A549 (cell line): ENCODE measurements at regions not wholly inside any gene's neighbourhood (a gene's known extent, or its start where the extent isn't known, plus 50 kb on each side); places are given as distances from the start of the nearest gene placed in this dataset.

Experiments used
- ATAC-seq, 2 experiments: fragments of 200-7000 bp in 1 of 2; fragments of >200 bp in 1 of 2; cut with Nextera tagmentation in 1 of 2; cut with Tn5 transposase in 1 of 2; 3 replicates each; pipeline versions ENCODE4 v1.8.0 to v1.9.1; 2018 to 2020; ENCODE audit warnings: mild to moderate bottlenecking in 1 of 2, moderate library complexity in 1 of 2
- CTCF ChIA-PET: fragments of 300-600 bp; sonication (Branson Sonifier 250); formaldehyde crosslinking; extraction: SDS; loops from one replicate; lab custom pipeline; 2021; ENCODE audit warnings: antibody characterized with exemption, inconsistent platforms; lab: Yijun Ruan, JAX
- POLR2A ChIA-PET: fragments of 350-600 bp; formaldehyde crosslinking; extraction: SDS; loops from one replicate; lab custom pipeline; 2021; ENCODE audit warnings: antibody characterized with exemption, inconsistent platforms; lab: Yijun Ruan, JAX
- DNase-seq, 2 experiments: peaks; one replicate each; pipeline versions ENCODE4 v3.0.0 to v3.0.0-alpha.2; 2011 to 2016; ENCODE audit warnings: low read depth in 1 of 2, low spot score in 1 of 2
- FAIRE-seq: peaks from 2 replicates; lab custom pipeline; 2011; peaks lifted over from hg19 to GRCh38; lab: Jason Lieb, UNC
- H3K27ac ChIP-seq, 2 experiments: fragments of >200 bp; sonication (Bioruptor Twin); formaldehyde crosslinking; 3 replicates each; pipeline ENCODE4 v1.5.1; 2016 to 2017
- H3K4me1 ChIP-seq: fragments of >200 bp; sonication (Bioruptor Twin); formaldehyde crosslinking; 3 replicates; pipeline ENCODE4 v1.6.1; 2016
- H3K4me2 ChIP-seq: fragments of >200 bp; sonication (Bioruptor Twin); formaldehyde crosslinking; 3 replicates; pipeline ENCODE4 v1.6.1; 2016
- H3K4me3 ChIP-seq: fragments of >200 bp; sonication (Bioruptor Twin); formaldehyde crosslinking; 3 replicates; pipeline ENCODE4 v1.5.1; 2016
- H3K9me3 ChIP-seq: fragments of >200 bp; sonication (Bioruptor Twin); formaldehyde crosslinking; 3 replicates; pipeline ENCODE4 v1.6.1; 2016
- CHD2 ChIP-seq: fragments of 150-350 bp; IDR thresholded peaks from 2 replicates; pipeline ENCODE4 v1.6.1; 2014; ENCODE audit warnings: low read length; ENCODE audit not compliant: partially characterized antibody
- EHF ChIP-seq: fragments of 250-450 bp; sonication (Bioruptor Pico); IDR thresholded peaks from 2 replicates; pipeline ENCODE4 v1.5.0; 2020; ENCODE audit warnings: mild to moderate bottlenecking
- EHMT2 ChIP-seq: fragments of 200-600 bp; sonication (generic); IDR thresholded peaks from 2 replicates; pipeline ENCODE4 v1.6.1; 2016; ENCODE audit warnings: antibody characterized with exemption, low read depth, mild to moderate bottlenecking, moderate library complexity
- EP300 ChIP-seq, 2 experiments: fragments of >200 bp; sonication (Bioruptor Twin); formaldehyde crosslinking; IDR thresholded peaks; 2 replicates in 1 of 2; 3 replicates in 1 of 2; pipeline ENCODE4 v1.6.1; 2016 to 2017
- ESRRA ChIP-seq: fragments of 150-350 bp; IDR thresholded peaks from 2 replicates; pipeline ENCODE4 v1.6.1; 2014; ENCODE audit warnings: mild to moderate bottlenecking, low read length, borderline replicate concordance
- FOXS1 ChIP-seq: fragments of 250-450 bp; sonication (Bioruptor Pico); IDR thresholded peaks from 2 replicates; pipeline ENCODE4 v1.5.0; 2020; ENCODE audit warnings: mild to moderate bottlenecking, moderate library complexity
- GATA3 ChIP-seq: IDR thresholded peaks from 2 replicates; pipeline ENCODE4 v1.6.1; 2012; ENCODE audit warnings: borderline replicate concordance
- HDAC2 ChIP-seq: fragments of 200-600 bp; sonication (generic); IDR thresholded peaks from 2 replicates; pipeline ENCODE4 v1.6.1; 2016
- HOXA7 ChIP-seq: fragments of 250-450 bp; sonication (Bioruptor Pico); IDR thresholded peaks from 2 replicates; pipeline ENCODE4 v1.5.0; 2020; ENCODE audit warnings: mild to moderate bottlenecking, moderate library complexity
- HOXB13 ChIP-seq: fragments of 250-450 bp; sonication (Bioruptor Pico); IDR thresholded peaks from 2 replicates; pipeline ENCODE4 v1.5.0; 2020; ENCODE audit warnings: low read depth, mild to moderate bottlenecking, moderate library complexity
- JUN ChIP-seq, 2 experiments: fragments of >200 bp; sonication (Bioruptor Twin); formaldehyde crosslinking; IDR thresholded peaks; 2 replicates in 1 of 2; 3 replicates in 1 of 2; pipeline ENCODE4 v1.6.1; 2016 to 2017
- KDM1A ChIP-seq: fragments of 200-600 bp; sonication (generic); IDR thresholded peaks from 2 replicates; pipeline ENCODE4 v1.6.1; 2016; ENCODE audit warnings: low read depth, mild to moderate bottlenecking
- MAFK ChIP-seq: fragments of 450-650 bp; IDR thresholded peaks from 2 replicates; pipeline ENCODE4 v1.6.1; 2014; ENCODE audit not compliant: partially characterized antibody
- MAZ ChIP-seq: fragments of 150-350 bp; IDR thresholded peaks from 2 replicates; pipeline ENCODE4 v1.6.1; 2014; ENCODE audit warnings: antibody characterized with exemption, low read depth, low read length, borderline replicate concordance
- NFE2L2 ChIP-seq: fragments of 150-350 bp; conservative IDR thresholded peaks from 2 replicates; pipeline ENCODE4 v1.6.1; 2014; ENCODE audit warnings: low read length
- RAD21 ChIP-seq, 2 experiments: fragments of >200 bp in 1 of 2; sonication (Bioruptor Twin) in 1 of 2; formaldehyde crosslinking in 1 of 2; IDR thresholded peaks in 1 of 2; conservative IDR thresholded peaks in 1 of 2; 2 replicates in 1 of 2; 3 replicates in 1 of 2; pipeline ENCODE4 v1.6.1; 2012 to 2018; ENCODE audit warnings: inconsistent platforms in 1 of 2
- RARB ChIP-seq: fragments of 250-450 bp; sonication (Bioruptor Pico); IDR thresholded peaks from 2 replicates; pipeline ENCODE4 v1.8.0; 2021; ENCODE audit warnings: mild to moderate bottlenecking, moderate library complexity
- RNF2 ChIP-seq: fragments of 200-600 bp; sonication (generic); IDR thresholded peaks from 2 replicates; pipeline ENCODE4 v1.6.1; 2016; ENCODE audit warnings: low read depth, mild to moderate bottlenecking, antibody characterized with exemption, moderate library complexity, borderline replicate concordance
- TP53 ChIP-seq: fragments of 250-450 bp; sonication (Bioruptor Pico); IDR thresholded peaks from 2 replicates; pipeline ENCODE4 v1.5.0; 2021; ENCODE audit warnings: mild to moderate bottlenecking, moderate library complexity
- ZNF302 ChIP-seq: fragments of 250-450 bp; sonication (Bioruptor Pico); IDR thresholded peaks from 2 replicates; pipeline ENCODE4 v1.9.0; 2021; ENCODE audit warnings: inconsistent platforms, mild to moderate bottlenecking, moderate library complexity
- ZSCAN20 ChIP-seq: fragments of 250-450 bp; sonication (Bioruptor Pico); IDR thresholded peaks from 2 replicates; pipeline ENCODE4 v1.8.0; 2022; ENCODE audit warnings: mild to moderate bottlenecking, moderate library complexity
- WGBS: methylation state at CpG from one replicate; pipeline ENCODE4 v1.1.6; 2017; ENCODE audit errors: missing lambda C conversion rate; 5-methylcytosine and 5-hydroxymethylcytosine counted together
- TF ChIP-seq, protein P1 (sequence below): fragments of >200 bp; sonication (Bioruptor Twin); formaldehyde crosslinking; IDR thresholded peaks from 2 replicates; pipeline ENCODE4 v1.6.1; 2016
- TF ChIP-seq, protein P2 (sequence below): IDR thresholded peaks from 2 replicates; pipeline ENCODE4 v1.6.1; 2012; ENCODE audit warnings: low read depth, borderline replicate concordance
- TF ChIP-seq, protein P3 (sequence below): IDR thresholded peaks from 2 replicates; pipeline ENCODE4 v1.6.1; 2012
- TF ChIP-seq, protein P4 (sequence below): fragments of 150-350 bp; IDR thresholded peaks from 2 replicates; pipeline ENCODE4 v1.6.1; 2014; ENCODE audit warnings: low read depth, mild to moderate bottlenecking, low read length
- TF ChIP-seq, protein P5 (sequence below): fragments of >200 bp; sonication (Bioruptor Twin); formaldehyde crosslinking; IDR thresholded peaks from 3 replicates; pipeline ENCODE4 v1.5.1; 2016

DNA sequence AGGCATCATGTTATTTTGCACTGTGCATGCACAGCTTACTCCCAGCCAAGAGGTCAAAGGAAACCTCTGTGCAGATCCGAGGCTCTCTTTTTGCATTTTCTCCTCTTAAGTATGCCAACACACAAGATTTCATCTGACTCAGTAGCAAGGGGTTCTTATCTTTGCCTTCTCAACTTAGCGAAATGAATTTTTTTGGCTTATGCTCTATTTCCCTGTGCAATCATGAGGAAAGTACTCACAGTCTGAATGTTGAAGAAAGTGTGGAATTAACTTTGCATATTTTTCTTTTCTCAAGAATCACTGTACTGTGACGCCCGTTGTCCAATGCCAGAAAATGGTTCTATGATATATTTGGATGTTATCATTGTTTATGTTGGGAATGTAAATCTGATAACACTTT lies 173.5 kb upstream of the FBXL7 start:
- no peaks in the 10 kb centered on the region for H3K4me1 ChIP-seq
- H3K4me2 ChIP-seq = no peak overlapping the region
- no peak overlapping the region for H3K4me3 ChIP-seq
- ChIA-PET POLR2A (no interaction called here), CTCF (no interaction called here)
- H3K27ac ChIP-seq = no peak overlapping the region
- DNase-seq (no peak), ATAC-seq (no peak), FAIRE-seq (no peak)
- 14% methylated on average over 4 of the region's 4 CpGs for WGBS
- H3K9me3 ChIP-seq = no peaks in the 10 kb centered on the region
- no peak for TF ChIP-seq ZNF302 (CRISPR knock-in tag)
- no peak for TF ChIP-seq TP53 (CRISPR knock-in tag)
- TF ChIP-seq RNF2 = no peak
- TF ChIP-seq HDAC2 = no peak
- TF ChIP-seq HOXA7 (CRISPR knock-in tag) = no peak

DNA sequence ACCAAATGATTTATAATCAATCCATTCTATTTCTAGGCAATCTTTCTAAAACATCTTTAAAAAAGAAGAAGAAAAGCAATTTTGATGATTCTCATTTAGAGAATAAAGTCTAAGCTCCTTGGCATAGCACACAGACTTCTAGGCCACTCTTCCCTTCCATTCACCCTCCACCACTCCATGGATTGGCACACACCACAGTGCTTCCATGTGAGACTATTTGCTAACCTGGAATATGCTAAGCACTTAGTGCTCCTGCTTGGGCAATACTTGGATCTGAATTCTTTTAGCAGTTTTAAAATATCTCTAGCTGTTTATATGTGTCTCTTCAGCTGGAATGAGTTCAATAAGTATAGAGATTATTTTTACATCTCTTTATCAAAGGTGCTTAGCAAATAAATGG lies 177.6 kb upstream of the FBXL7 start:
- DNase-seq (no peak), FAIRE-seq (no peak), ATAC-seq (no peak)
- no peak overlapping the region for H3K4me2 ChIP-seq
- ChIA-PET CTCF (no interaction called here), POLR2A (no interaction called here)
- H3K4me1 ChIP-seq = no peaks in the 10 kb centered on the region
- no peak for TF ChIP-seq RAD21 (conservative IDR thresholded peaks at IDR 0.05 in 1 of 2, IDR thresholded peaks at IDR 0.05 in 1 of 2)
- no peak for TF ChIP-seq RNF2
- no peak for TF ChIP-seq JUN (IDR thresholded peaks at IDR 0.05)
- TF ChIP-seq MAZ = no peak
- TF ChIP-seq MAFK = no peak
- TF ChIP-seq, protein P1, sequence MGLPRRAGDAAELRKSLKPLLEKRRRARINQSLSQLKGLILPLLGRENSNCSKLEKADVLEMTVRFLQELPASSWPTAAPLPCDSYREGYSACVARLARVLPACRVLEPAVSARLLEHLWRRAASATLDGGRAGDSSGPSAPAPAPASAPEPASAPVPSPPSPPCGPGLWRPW = no peak
- TF ChIP-seq FOXS1 (CRISPR knock-in tag) = no peak
- TF ChIP-seq ZNF302 (CRISPR knock-in tag) = no peak
- TF ChIP-seq EHF (CRISPR knock-in tag) = no peak
- TF ChIP-seq, protein P2, sequence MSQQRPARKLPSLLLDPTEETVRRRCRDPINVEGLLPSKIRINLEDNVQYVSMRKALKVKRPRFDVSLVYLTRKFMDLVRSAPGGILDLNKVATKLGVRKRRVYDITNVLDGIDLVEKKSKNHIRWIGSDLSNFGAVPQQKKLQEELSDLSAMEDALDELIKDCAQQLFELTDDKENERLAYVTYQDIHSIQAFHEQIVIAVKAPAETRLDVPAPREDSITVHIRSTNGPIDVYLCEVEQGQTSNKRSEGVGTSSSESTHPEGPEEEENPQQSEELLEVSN = no peak
- no peak for TF ChIP-seq RARB (CRISPR knock-in tag)
- TF ChIP-seq ESRRA = no peak
- TF ChIP-seq, protein P3, sequence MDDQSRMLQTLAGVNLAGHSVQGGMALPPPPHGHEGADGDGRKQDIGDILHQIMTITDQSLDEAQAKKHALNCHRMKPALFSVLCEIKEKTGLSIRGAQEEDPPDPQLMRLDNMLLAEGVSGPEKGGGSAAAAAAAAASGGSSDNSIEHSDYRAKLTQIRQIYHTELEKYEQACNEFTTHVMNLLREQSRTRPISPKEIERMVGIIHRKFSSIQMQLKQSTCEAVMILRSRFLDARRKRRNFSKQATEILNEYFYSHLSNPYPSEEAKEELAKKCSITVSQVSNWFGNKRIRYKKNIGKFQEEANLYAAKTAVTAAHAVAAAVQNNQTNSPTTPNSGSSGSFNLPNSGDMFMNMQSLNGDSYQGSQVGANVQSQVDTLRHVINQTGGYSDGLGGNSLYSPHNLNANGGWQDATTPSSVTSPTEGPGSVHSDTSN = no peak
- TF ChIP-seq ZSCAN20 (CRISPR knock-in tag) = no peak
- TF ChIP-seq EP300 (IDR thresholded peaks at IDR 0.05) = no peak
- TF ChIP-seq NFE2L2 = no peak
- H3K27ac ChIP-seq = no peak overlapping the region
- H3K4me3 ChIP-seq = no peak overlapping the region
- H3K9me3 ChIP-seq = no peaks in the 10 kb centered on the region

DNA sequence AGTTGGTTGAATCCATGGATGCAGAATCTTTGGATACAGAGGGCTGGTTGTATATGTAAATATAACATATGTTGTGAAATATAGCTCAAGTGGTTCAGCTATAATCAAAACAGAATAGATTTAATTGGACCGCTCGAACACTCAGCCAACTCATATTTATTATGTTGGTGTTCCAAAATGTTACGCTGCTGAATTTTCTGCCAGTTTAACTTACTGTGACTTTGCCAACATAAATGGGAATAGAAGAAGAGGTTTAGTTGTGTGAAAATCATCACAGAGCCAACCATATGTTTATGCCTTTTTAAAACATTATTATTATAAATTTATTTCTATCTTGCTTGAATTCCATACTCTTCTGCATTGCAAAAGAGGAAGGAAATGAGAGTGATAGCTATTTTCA lies 178.2 kb upstream of the FBXL7 start:
- Histone ChIP-seq H3K4me3 (no peak overlapping the region), H3K27ac (no peak overlapping the region), H3K9me3 (no peaks in the 10 kb centered on the region), H3K4me2 (no peak overlapping the region), H3K4me1 (no peaks in the 10 kb centered on the region)
- WGBS = 6% methylated on average over 3 of the region's 3 CpGs
- DNase-seq (no peak), FAIRE-seq (no peak), ATAC-seq (no peak)
- ChIA-PET POLR2A (no interaction called here), CTCF (no interaction called here)
- TF ChIP-seq HOXB13 (no peak), FOXS1 (CRISPR knock-in tag) (no peak), EP300 (IDR thresholded peaks at IDR 0.05) (no peak), EHMT2 (no peak), CHD2 (no peak), EHF (CRISPR knock-in tag) (no peak), GATA3 (no peak), KDM1A (no peak), RAD21 (conservative IDR thresholded peaks at IDR 0.05 in 1 of 2, IDR thresholded peaks at IDR 0.05 in 1 of 2) (no peak)
- TF ChIP-seq, protein P4, sequence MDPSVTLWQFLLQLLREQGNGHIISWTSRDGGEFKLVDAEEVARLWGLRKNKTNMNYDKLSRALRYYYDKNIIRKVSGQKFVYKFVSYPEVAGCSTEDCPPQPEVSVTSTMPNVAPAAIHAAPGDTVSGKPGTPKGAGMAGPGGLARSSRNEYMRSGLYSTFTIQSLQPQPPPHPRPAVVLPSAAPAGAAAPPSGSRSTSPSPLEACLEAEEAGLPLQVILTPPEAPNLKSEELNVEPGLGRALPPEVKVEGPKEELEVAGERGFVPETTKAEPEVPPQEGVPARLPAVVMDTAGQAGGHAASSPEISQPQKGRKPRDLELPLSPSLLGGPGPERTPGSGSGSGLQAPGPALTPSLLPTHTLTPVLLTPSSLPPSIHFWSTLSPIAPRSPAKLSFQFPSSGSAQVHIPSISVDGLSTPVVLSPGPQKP = no peak
- TF ChIP-seq, protein P1 = no peak
- TF ChIP-seq, protein P5, sequence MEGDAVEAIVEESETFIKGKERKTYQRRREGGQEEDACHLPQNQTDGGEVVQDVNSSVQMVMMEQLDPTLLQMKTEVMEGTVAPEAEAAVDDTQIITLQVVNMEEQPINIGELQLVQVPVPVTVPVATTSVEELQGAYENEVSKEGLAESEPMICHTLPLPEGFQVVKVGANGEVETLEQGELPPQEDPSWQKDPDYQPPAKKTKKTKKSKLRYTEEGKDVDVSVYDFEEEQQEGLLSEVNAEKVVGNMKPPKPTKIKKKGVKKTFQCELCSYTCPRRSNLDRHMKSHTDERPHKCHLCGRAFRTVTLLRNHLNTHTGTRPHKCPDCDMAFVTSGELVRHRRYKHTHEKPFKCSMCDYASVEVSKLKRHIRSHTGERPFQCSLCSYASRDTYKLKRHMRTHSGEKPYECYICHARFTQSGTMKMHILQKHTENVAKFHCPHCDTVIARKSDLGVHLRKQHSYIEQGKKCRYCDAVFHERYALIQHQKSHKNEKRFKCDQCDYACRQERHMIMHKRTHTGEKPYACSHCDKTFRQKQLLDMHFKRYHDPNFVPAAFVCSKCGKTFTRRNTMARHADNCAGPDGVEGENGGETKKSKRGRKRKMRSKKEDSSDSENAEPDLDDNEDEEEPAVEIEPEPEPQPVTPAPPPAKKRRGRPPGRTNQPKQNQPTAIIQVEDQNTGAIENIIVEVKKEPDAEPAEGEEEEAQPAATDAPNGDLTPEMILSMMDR = no peak
- TF ChIP-seq, all 56 proteins: peak for 0
